Hematopoietic multipotent progenitor cell treated with erythropoietin and hydrocortisone succinate and interleukin-3 and kit ligand, for 6 days (in vitro differentiated cells): ENCODE measurements at regions not wholly inside any gene's neighbourhood (a gene's known extent, or its start where the extent isn't known, plus 50 kb on each side); places are given as distances from the start of the nearest gene placed in this dataset.

ENCODE experiments used
- DNase-seq: peaks from one replicate; pipeline ENCODE4 v3.0.0-alpha.2; 2015

GRCh38 chr11:134905517-134905916 lies 493.5 kb upstream of the B3GAT1 start:
- no peak for DNase-seq

DNA sequence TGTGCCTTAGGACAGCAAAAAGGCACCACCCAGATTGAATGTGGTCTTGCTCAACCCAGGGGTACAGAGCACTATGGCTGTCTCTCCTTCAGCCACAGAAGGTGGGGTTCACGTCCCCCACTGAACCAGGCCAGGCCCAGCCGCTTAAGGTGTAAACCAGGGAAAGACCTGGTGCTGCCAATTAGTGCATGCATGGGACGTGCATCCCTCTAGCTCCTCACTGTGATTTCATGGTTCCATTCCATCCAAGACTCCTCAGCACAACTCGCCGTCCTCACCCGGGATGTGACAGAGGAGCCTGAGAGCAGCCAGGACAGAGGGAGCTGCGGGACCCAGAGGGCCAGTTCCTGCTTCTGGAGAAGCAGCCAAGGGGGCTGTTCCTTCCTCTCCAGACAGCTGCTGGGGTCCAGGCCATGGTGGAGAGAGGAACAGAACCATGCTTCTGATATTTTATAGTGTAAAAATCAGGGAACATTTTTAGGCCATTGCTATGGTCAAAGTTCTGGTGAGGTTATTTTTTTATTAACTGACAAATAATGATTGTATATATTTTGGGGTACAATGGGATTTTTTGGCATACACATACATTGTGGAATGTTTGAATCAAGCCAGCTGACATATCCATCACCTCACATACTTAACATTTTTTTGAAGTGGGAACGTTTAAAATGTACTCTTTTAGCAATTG lies 492.2 kb upstream of the B3GAT1 start:
- DNase-seq = no peak

GRCh38 chr11:134901955-134902918 lies 490.2 kb upstream of the B3GAT1 start:
- DNase-seq = no peak

DNA sequence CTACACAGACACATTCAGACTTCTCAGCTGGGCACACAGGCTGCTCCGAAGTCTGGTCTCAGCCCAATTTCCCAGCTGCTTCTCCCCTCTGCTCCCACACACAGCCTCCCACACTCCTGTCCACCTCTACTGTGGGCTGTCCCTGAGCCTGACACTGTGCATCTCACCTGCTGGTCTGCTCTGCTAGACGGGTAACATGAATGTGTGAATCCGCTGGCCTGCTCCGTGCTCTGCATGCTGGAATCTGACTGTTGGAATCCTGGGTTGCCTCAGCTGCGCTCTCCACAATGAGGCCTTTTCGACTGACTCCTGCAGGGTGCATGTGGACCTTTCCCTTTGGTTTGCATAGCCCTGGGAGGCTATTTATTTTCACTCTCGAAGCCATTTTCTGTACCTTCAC lies 489.5 kb upstream of the B3GAT1 start:
- no peak for DNase-seq

- DNase-seq = no peak
Measured at GRCh38 chr11:134893810-134894685, 482.0 kb upstream of the B3GAT1 start.

DNA sequence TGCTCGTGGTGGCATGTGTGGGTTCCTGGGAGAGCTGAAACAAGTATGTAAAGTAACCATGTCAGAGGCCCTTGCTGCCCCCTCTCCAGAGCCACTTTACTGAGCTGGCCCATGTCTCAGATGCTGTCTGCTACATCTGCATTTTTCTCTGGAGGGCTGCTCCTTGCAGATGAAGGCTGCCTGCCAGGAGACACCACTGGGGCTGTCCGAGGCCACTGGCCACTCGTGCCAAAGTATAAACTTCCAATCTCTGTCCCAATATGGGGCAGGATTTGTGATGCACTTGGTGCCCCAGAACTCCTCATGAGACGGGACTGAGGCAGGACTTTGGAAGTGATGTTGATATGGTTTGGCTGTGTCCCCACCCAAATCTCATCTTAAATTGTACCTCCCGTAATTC lies 478.4 kb upstream of the B3GAT1 start:
- no peak for DNase-seq

DNA sequence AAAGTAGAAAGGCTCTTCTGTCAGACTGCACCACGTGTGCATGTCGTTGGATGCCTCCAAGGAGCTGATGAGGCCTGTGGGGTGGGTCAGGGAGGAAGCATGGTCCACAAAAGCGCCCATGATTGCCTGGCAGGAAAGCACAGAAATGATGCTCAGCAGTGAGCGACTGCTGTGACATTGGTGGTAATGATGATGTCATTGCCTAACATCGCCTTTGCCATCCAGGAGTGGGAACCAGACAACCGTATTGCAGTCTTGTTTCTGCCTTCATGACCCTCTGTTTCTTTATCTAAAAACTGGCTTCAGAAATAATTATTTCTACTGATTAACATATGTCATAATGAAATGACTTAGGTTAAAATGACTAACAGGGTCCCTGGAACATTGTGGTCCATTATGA lies 477.8 kb upstream of the B3GAT1 start:
- no peak for DNase-seq

- DNase-seq = no peak
Measured at GRCh38 chr11:134888821-134889220, 476.8 kb upstream of the B3GAT1 start.

GRCh38 chr11:134887896-134888295 lies 475.9 kb upstream of the B3GAT1 start:
- DNase-seq = no peak

DNA sequence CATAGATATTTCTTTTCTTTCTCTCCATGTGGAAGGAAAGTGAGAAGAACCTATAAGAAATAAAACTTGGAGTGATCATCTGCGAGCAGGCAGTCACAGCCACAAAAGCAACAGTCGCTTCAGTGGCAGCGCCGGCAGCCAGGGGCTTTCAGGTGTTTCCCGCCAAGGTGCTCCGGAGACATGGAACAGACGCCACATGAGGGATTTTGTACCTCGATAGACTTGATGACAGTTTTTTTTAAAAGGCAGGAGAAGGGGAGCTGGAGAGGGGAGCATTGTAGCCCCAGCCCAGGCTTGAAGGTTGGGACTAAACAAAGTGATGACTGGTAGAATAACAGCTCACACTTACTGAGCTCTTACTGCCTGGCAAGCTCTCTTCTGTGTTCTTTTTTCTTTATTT lies 471.4 kb upstream of the B3GAT1 start:
- DNase-seq = no peak

DNA sequence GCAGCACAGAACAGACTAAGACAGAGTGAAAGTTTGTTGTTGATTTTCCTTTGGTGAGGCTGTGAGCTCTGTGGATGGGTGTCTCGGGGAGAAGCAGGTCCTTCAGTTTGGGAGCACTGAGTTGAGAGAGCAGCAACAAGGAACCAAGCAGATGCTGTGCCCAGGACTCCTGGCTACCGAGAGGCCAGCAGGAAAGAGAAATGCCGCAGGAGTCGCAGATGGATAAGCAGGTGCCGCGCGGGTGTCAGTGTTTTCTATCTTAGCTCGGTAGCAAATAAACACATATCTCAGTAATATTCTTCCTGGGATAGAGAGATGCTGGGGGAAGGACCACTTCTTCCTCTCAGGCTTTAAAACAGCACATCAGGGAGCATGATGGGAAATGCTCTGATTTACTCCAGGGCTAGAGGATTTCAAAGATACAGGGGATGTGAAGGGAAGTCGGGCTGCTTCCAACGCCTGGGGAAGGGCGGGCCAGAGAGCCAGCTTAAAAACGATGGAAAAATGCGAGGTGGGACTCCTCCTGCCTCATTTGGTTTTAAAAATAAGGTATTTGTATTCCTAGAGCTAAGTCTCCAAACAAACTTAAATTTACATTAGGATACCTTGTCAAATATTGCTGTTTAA lies 470.7 kb upstream of the B3GAT1 start:
- no peak for DNase-seq

GRCh38 chr11:134882141-134882540 lies 470.1 kb upstream of the B3GAT1 start:
- no peak for DNase-seq

GRCh38 chr11:134880788-134881187 lies 468.7 kb upstream of the B3GAT1 start:
- no peak for DNase-seq

- DNase-seq = no peak
Measured at GRCh38 chr11:134879931-134880330, 467.9 kb upstream of the B3GAT1 start.

- no peak for DNase-seq
Measured at GRCh38 chr11:134879341-134879740, 467.3 kb upstream of the B3GAT1 start.

DNA sequence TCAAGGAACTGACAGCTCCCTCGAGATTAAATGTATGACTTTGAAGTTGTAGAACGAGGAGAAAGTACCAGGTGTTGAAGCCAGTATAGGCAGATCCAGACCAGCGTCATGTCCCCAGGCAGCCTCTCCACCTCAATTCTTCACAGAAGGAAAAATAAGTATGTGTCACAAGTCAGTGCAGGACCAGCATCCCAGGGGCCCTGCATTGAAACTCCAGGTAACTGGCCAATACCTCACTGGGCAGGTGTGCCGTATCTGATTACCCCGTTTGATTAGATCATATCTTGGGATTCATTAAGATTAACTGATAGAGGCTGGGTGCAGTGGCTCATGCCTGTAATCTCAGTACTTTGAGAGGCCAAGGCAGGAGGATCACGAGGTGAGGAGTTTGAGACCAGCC lies 466.7 kb upstream of the B3GAT1 start:
- no peak for DNase-seq

DNA sequence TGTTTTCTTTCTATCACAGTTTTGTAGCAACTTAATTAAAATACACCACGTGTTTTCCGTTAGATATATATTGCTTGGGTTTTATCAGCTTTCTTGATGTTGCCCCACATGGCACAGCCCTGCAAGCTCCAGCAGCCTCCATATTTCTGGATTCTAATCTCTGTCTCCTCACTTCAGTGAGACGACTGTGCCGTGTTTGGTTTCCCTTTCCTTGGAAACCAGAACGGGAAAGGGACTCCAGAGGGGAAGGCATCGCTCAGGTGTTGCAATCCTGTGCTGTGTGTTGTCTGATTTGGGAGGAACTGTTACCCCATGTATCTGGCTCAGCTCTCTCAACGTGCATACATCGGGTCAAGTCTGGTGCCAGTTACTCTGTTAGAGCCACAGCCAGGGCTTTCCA lies 464.2 kb upstream of the B3GAT1 start:
- DNase-seq = no peak

DNA sequence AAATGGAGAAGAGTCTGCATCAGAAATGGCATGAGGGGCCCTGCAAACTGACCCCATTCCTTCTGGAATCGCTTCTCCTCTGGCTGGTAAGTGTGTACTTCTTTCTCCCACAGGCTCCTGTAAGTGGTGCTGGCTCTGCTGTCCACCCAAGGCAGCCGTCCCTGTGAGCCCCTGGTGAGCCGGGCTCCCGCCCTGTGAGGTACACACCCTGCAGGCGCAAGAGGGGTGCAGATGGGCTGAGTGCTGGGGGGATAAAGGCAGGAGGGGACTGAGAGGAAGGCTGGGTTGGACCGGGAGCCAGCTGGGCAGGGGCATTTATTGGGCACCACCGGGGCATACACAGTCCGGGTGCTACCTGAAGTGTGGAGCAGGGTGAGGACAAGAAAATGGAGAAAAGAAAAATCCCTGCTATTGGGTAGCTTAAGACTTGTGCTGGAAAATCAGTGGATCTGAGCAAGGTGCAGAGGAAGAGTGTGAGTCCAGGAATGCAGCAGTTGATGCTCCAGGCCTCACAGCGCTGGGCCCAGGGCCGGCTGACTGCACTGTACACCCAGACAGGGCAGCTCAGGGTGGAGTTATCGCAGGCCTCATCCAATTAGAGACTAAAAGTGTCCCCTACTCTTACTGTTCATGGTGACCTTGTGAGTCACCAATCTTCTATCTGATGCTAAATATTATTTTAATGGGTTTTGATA lies 455.1 kb upstream of the B3GAT1 start:
- no peak for DNase-seq

GRCh38 chr11:134866215-134866614 lies 454.2 kb upstream of the B3GAT1 start:
- DNase-seq = no peak

- no peak for DNase-seq
Measured at GRCh38 chr11:134864968-134865305, 452.9 kb upstream of the B3GAT1 start.

GRCh38 chr11:134864233-134864967 lies 452.4 kb upstream of the B3GAT1 start:
- DNase-seq = no peak

DNA sequence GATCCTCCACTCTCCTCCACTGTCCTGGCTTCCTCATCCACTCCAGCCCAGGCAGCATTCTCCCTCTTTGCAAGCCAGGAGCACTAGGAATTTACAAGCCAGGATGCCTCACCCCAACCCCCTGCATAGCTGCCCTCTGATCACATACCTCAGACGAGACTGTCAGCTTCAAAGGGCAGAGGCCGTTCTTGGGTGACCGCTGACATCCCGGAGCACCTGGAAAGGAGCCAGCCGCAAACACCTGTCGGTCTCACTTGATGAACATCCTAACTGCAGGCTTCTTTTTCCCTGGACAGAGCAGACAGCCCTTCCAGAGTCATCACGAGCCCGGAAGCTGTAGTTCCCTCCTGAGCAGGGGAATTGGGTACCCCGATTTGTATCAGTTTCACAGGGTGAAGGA lies 451.3 kb upstream of the B3GAT1 start:
- no peak for DNase-seq
